ENCODE measurements at regions not wholly inside any gene's neighbourhood (a gene's known extent, or its start where the extent isn't known, plus 50 kb on each side); places are given as distances from the start of the nearest gene placed in this dataset.

DNA sequence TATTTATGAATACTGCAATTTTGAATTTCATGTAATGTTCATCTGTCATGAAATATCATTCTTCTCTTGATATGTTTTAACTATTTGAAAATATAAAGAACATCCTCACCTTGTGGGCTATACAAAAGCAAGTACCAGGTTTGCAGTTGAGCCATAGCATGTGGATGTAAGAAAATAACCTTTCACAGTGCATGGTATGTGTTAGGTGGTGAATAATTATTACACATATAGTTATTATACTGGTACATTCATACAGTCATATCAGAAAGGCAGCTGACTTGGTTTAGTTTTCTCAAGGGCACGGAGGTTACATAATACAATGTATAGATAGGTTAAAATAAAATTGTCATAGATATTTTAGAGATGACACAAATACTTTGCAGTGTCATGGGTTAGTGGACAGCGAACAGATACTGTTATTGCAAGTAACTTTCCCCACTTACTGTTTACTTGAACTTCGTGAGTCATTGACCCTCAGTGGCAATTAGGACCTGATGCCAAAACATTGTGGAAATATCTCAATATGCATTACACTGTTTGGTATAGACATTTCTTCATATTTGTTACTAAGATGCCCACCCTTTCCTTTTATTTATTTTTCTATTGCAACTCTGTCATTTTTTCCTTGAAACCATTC, 445.4 kb upstream of the GOT2 start:
- no peak for DNase-seq

DNA sequence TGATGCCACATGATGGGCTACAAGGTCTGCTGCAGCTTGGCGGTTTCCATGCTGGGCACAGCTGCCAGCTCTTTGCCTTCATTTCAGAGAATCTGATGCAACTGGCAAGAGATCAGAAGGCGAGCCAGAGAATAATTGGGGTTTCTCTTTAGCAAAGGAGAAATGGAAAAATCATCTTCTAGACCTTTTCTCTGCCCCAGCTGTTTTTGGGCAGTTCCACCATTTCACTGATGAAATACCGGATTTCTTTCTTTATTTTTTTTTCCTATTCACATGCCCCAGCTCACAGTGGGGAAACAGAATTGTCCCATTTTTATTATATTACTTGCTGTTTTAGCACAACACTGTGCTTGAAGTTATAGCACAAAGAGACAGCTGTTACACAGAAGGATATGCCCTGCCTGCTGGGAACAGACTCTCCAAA, 439.3 kb upstream of the GOT2 start:
- no peak for DNase-seq

DNA sequence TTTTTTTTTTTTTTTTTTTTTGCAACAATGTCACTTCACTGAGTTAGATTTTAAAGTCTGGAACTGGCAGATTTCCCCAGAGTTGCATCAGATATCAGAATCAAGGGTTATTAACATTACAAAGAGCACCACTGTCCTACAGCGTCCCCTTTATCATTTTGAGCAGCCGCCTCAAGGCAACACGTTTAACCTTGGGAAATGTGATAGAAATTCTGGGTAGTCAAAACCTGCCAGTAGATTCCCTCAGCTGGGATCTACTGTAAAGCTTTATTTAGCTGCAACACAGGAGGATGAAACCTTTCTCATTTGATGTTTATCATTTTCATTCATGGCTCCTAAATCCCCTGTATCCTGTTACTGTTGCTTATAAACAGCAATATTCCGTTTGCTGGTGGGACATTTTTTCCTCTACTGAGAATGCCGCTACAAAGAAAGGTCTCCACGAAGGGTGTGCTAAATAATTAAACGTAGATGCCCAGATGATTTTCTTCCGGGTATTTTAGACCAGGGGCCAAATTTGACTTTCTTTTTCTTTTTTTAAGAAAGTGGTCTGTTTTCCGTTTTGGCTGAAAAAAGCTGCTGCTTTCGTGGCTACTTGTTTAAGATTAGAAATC, 436.1 kb upstream of the GOT2 start:
- DNase-seq, result no peak

DNA sequence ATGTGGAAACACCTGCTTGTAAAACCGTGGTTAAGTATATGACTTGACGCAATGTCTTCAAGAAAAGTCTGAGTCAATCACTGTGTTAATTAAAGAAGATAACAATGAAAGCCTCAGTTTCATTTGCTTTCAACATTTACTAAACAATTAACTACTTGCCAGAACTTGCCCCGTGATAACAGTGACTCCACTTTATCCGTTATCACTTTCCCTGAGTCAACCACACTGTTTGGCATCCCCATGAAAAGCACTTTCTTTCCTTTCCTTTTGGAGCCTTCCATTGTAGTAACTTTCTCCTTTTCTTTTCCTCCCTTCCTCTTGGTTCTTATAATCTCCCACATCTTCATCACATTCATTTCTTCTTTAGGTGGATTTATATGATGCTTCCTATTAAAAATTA, 435.1 kb upstream of the GOT2 start:
- no peak for DNase-seq

DNA sequence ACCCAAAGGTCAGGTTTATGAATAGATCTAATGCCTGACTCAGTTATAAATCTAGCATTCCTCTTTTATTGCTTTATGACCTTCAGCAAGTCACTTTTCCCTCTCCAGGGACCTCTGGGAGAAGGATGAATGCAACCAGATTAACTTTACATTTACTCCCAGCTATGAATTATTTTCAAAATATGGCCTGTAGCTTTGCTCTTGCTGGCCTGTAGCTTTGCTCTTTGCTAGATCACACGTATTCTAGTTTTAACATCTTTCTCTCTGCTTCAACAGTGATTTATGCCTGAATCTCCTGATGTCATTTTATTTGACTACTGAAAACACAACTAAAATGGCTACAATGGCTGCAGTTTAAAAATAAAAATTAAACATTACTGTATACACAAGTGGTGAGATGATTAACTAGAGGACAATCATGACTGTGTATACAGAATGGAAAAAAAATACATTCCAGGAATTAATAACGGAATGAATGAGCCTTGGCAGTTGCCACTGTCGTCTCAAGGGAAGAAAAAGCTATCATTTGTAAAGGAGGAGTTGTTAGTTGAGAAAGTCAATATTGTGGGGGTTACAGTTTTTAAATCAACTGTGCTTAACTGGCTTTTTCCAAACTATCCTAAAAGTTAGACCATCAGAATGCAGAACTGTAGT, 434.5 kb upstream of the GOT2 start:
- no peak for DNase-seq

DNA sequence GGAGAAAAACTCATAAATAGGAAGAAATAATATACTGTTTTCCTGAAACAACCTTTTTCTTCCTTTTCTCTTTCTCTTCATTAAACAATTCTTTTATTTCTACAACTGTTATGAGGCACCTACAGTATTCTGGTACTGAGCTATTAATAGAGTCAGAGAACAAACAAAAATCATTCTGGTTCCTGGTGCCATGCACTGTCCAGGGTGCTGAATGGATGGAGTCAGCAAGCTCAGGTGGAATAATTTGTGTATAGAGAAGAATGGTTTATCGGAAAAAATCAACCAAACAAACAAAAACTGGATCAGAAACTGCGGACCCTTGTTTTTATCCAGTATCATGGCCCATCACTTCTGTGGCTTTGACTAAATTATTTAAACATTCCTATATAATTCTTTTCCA, 430.3 kb upstream of the GOT2 start:
- DNase-seq, result no peak

DNA sequence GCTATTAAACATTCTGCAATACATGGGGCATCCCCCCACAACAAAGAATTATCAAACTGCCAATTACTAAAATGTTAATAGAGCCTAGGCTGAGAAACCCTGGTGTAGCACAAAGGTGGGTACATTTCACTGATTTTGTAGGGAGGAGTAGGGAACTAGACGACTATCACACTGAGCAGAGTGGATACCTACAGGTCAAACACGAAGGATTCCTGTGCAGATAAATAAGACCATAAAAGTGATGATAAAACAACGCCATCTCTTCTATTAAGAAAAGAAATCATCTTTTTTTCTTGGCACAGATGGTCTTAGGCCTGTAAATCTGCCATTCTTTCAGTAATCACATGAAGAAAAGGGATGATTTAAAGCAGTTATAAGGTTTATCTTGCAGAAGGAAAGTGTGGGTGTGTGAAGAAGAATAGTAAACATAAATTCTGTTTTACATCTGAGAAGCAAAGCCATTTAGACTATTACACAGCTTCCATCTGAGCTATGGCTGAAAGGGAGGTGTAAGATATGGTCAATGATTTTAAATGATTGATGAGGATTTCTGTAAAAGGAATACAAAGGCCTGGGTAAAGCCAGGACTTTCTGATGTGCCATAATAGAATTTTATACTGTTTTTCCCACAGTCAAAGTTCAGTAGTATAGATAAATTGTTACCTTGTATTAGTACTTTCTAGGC, 429.4 kb upstream of the GOT2 start:
- no peak for DNase-seq

DNA sequence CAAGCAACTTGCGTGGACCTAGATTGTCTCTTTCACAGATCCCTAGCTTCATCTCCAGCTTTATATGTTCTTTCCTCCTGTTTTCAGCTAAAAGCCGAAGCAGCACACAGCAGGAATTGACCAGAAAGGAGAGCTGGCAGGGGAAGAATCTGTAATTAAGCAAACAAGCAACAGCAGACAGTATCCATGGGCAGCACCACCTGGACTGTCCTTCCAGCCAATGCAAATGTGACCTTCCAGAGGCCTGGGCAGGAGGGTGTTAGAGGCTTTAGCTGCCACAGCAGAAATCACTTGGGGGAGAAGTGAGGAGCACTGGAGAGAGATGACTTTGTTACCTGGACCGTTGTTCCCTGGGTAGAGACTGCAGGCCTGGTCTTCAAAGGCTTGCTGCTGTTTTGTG, 427.6 kb upstream of the GOT2 start:
- DNase-seq, result no peak

DNA sequence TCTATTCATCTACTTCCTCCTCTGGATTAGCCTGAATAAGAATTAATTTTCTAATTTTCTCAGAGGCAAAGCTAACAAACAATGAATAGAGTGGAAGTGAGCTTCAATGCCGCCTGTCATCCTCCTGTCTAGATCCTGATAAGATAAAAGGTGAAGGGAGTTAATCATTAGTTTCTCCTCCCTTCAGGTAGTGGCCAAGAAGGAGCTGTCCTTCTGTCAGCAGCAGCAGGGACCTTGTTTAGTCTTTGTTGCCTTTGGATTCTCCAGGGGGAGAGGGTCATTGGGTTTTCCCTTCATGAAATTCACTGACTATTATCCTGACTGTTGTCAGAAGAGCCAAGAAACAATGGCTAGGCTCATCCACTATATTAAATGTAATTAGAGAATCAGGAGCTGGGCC, 420.2 kb upstream of the GOT2 start:
- no peak for DNase-seq

DNA sequence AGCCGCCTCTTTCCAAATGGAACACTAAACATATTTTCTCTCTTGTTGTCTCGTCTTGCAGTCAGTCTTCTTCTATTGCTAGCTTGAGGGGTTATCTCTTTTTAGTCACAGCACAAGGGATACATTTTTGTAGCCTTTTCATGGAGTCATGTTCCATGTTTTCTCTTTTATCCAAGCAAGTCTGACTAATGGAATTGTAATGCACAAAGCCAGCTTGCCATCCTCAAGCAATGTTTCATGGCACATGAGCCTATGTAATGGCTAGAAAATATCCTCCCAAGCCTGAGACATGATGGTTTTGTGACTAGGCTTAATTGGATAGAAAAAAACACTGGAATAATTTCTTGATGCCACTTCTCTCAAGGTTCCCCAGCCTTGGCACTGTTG, 414.6 kb upstream of the GOT2 start:
- DNase-seq, result no peak

DNA sequence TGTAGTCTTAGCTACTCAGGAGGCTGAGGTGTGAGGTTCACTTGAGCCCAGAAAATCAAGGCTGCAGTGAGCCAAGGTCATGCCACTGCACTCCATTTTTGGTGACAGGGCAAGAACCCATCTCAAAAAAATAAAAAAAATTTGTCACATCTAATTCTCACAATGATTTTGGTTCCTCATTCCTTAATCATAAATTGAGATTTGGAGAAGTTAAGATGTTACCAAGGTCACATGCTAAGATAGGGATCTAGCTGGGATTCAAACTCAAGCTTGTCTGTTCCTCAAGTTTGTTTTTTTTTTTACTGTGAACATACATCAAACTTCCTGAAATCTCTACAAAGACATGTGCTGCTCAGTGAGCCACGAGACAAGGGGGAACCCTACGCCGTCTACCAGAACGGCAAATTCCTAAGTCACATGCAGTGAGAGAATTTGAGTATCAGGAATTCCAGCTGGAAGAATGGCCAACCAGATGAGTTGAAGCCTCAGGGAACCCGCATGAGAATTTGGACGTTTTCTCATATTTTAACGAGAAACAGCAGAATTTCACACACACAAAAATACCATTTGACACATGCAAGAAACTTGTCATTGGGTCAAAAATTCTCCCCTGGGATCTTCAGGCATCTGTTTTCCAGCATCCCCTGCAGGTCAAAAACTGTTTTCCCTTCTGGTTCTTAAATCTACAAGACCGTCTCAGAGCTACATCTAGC, 414.1 kb upstream of the GOT2 start:
- DNase-seq, result no peak

DNA sequence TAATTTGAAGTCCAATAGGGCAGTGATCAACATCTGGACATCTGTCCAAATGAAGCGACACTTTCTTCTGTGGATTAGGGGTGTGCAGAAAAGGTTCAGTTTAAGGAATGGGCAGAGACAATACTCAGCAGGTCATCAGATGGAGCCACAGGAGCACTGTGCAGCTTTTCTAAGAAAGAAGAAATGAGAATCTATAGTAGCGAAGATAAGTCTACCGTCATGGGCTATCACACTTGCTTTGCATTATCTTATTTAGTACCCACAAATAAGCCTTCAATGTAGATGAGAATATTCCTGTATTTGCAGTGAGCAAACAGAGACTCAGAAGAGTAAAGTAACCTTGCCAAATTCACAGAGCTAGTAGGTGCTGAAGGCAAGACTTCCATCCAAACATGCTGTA, 412.0 kb upstream of the GOT2 start:
- DNase-seq, result no peak

DNA sequence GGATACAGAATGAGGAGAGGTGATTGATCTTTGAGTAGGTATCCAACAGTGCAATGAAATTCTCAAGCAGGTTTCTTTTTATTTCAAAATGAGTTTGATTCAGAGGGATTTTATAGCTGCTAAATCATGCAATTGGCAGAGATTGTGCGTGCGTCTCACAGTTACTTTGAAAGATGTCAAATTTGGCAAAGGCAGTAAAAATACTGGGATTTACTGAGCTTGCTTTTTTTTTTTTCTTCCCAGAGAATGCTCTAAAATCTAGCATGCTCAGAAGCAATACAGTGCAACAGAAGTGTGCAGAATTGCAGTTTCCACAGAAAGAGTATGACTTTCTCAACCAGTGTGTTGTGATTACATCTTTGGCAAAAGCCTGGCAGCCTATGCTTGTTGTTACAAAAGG, 410.7 kb upstream of the GOT2 start:
- DNase-seq, result no peak

DNA sequence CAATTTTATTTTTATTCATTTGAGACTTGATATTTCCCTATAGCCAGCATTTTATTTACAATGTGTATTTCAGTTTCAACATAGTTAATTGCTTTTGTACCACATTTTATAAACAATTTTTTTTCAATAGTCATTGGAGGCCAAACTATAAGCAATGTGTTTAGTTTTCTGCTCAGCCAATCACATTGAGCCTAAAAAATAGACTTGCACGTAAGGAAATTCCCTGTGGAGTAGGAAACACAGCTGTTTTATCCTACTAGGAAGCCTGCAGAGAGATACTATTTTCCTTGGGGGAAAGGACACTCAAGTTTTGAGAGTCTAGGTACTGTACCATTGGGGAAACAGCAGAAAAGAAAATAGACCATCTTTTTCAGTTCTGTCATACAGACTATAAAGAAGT, 410.2 kb upstream of the GOT2 start:
- no peak for DNase-seq

DNA sequence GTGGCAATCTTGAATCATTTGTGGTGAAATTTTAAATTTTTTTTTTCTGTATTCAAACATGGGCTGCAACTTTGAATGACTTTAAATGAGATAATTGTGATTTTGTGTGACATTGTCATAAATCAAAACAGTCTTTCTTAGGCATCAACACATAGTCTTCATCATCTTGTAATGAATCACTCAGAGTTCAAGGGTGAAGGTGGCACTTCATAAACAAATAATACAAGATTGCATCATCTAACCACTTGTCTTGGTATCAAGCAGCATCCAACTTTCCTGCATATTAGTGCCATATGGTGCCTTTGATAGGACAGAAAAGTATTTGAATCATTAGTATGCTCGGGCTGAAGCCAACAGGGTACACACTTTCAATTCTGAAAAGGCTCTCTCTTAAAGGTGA, 392.4 kb upstream of the GOT2 start:
- no peak for DNase-seq

DNA sequence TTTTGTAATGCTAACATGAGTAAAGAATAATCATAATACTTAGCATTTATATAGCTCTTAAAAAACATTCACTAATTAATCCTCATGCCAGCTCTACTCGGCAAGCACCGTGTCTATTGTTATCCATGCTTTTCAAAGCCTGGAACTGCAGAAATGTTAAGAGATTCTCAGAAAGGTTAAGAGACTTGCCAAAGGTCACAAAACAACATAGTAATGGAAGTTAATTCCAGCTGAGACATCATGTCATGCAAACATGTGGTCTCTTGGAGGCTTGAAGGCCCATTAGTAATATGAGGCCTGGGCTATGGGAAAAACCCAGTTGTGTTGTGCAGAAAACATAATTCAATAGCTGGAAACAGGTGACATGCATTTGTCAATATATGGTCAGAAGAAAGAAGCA, 389.9 kb upstream of the GOT2 start:
- DNase-seq, result no peak

DNA sequence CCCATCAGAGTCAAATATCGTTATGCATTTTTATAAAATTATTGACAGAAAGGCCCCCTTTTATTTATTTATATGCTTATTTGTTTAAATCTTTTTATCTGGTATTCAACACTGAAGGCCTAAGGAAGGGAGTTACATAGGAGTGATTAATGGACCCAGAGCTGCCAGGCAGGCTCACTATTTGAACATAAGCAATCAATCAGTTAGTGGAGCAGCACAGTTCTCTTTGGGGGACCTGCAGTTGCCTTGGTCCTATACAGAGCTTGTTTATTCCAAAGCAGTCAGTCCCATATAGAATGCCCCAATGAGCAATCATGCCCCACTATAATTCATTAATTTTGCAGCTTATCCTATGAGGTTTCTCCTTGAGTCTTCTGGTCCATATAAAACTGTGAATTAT, 389.4 kb upstream of the GOT2 start:
- DNase-seq, result no peak

DNA sequence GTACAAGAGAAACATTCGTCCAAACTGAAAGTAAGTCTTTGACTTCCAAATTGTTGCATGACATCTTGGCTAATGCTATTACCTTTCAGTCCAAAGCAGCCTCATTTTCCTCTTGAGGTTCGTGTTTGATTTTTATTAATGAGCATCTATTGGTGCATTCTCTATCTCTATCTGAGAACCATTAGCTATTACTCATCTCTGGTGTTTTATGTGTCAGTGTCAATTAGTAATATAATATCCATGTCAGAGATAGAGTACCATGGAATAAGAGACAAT, 388.1 kb upstream of the GOT2 start:
- no peak for DNase-seq

DNA sequence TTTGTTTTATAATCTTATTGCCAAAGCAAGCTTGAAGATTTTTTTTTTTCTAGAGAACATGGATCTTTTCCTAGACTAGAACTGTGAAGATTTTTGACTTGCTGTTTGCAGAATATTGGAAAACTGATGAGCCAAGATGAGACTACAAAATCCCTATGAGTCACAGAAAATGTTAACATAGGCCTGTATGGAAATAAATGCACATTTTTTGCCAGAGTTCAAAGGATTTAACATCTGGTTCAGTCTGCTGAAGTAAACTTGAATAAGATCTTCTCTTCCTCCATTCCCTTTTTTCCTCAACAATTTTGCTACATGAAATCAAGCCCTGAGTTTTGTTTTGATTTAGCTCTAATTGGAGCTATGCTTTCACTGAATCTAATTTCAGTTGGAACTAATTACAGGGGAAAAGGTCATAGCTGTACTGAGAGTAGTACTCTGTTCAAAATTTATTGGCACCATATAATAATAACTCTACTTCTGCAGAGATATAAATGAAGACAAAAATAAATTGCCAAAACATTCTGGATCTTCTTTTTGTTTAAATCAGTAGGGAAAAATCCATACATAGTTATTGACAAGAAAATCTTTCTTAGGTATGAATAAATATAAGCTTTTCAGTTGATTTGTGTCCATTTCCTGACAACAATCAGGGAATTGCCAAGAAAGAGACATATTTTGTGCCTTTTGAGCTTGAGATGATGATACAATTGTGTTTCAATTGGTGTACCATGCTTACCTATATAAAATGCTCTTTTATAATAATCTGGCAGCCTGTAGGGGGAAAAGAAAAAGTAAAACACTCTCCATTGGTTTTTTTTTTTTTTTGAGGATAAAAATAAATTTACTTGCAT, 387.5 kb upstream of the GOT2 start:
- DNase-seq, result no peak

DNA sequence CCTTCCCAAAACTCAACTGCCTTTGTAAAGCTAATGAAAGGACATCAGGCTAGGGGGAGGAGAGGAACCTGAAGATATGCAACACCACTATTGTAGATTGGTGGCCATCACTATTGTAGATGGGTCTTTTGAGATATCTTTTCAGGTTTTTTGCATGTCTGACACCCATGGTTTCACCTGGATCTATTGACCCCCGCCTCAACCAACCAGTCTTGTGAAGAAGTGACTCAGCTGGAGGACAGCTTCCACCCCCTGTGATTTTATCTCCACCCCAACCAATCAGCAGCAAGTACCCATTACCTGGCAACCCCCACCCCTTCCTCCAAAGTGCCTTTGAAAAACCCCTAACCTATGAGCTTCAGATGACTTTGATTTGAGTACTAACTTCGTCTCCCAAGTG, 382.6 kb upstream of the GOT2 start:
- no peak for DNase-seq

DNA sequence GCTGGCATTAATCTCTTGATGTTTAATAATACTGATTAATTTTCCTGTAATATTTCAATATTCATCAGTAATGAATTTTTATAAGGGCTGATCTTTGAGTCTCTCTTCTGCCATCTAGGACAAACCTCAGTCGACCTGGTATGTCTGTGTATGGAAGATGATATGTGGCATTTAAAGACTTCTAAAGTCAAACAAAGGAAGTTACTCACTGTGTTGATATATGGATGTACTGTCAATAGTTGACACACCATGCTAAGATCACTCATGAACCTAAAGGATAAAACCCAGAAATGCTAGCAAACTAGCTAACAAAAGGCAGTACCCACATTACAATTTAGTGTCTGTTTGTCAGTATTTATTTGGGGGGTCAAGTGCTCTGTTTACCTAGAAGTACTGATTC, 380.7 kb upstream of the GOT2 start:
- DNase-seq, result no peak

DNA sequence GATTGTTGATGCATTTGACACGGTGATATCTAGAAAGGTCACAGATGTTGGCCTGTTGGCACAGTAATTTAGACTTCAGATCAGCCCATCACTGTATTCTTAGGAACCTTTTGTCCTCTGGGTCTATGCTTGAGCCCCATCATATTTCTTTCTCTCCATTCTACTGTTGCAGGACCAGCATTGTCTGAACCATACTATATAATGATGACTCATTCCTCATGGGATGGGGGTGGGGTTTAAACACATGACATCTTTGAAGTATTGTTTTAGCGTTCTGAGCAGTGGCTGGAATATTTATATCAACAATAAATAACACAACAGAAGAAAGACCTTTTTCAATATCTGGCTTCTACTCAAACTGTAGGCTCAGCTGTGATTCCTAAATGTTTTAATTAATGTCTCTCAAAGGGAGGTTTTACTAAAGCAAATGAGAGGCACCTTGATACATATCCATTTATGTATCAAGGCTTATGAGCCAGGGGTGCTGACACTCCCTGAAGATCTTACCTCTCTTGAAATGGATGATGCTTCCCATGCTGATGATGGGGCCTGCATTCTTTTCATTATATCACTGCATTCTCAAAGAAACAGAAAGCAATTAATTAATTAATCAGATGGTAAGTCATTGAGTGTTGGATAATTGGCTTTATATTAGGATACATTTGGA, 379.0 kb upstream of the GOT2 start:
- no peak for DNase-seq

Measured in activated CD8-positive, alpha-beta memory T cell treated with anti-CD3 and anti-CD28 coated beads, Interleukin-2, amount 50 U/mL, for 48 hours (primary cell).